ENCODE measurements at regions not wholly inside any gene's neighbourhood (a gene's known extent, or its start where the extent isn't known, plus 50 kb on each side); places are given as distances from the start of the nearest gene placed in this dataset.

DNA sequence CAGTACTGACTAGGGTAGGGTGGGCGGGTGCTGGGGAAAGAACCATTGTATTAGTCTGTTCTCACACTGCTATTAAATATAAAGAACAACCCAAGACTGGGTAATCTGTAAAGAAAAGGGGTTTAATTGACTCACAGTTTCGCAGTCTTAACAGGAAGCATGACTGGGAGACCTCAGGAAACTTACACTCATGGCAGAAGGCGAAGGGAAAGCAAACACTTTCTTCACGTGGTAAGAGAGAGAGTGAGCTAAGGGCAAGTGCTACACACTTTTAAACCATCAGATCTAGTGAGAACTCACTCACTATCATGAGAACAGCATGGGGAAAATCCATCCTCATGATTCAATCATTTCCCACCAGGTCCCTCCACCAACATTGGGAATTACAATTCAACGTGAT is 98.0 kb downstream of the OXSM start:
- Histone ChIP-seq H3K4me1 (ENCODE audit: insufficient read depth, low read length) (peaks cover 11% of the 10 kb centered on the region), H3K27ac (ENCODE audit: low read length) (no peak overlapping the region), H3K27me3 (ENCODE audit: low read length) (no peaks in the 10 kb centered on the region), H3K9me2 (replicated peaks; ENCODE audit: low read length) (no peaks in the 10 kb centered on the region), H3F3A (ENCODE audit: low read length, unreplicated experiment) (no peaks in the 10 kb centered on the region), H3K4me2 (ENCODE audit: low read length) (no peak overlapping the region), H2AFZ (ENCODE audit: low read length) (no peak overlapping the region), H3K9ac (ENCODE audit: low read length) (no peak overlapping the region), H3K36me3 (ENCODE audit: low read depth, low read length) (no peaks in the 10 kb centered on the region), H3K4me3 (ENCODE audit: low read length) (no peak overlapping the region), H4K20me1 (ENCODE audit: low read length) (no peaks in the 10 kb centered on the region), H3K79me2 (ENCODE audit: low read length) (no peaks in the 10 kb centered on the region), H3K9me3 (ENCODE audit: low read length) (no peaks in the 10 kb centered on the region)
- DNase-seq (no peak), ATAC-seq (no peak)
- intact Hi-C loops (cut with micrococcal nuclease), result loop anchor here (5.0 kb wide), 1 partner anchor 36 kb away; no protein-coding TSS in a partner anchor
- TF ChIP-seq EZH2 (IDR thresholded peaks at IDR 0.05; ENCODE audit: low read length, unreplicated experiment) (no peak), EZH2phosphoT487 (IDR thresholded peaks at IDR 0.05; ENCODE audit: borderline replicate concordance, low read length) (no peak)
- TF ChIP-seq, protein P1, sequence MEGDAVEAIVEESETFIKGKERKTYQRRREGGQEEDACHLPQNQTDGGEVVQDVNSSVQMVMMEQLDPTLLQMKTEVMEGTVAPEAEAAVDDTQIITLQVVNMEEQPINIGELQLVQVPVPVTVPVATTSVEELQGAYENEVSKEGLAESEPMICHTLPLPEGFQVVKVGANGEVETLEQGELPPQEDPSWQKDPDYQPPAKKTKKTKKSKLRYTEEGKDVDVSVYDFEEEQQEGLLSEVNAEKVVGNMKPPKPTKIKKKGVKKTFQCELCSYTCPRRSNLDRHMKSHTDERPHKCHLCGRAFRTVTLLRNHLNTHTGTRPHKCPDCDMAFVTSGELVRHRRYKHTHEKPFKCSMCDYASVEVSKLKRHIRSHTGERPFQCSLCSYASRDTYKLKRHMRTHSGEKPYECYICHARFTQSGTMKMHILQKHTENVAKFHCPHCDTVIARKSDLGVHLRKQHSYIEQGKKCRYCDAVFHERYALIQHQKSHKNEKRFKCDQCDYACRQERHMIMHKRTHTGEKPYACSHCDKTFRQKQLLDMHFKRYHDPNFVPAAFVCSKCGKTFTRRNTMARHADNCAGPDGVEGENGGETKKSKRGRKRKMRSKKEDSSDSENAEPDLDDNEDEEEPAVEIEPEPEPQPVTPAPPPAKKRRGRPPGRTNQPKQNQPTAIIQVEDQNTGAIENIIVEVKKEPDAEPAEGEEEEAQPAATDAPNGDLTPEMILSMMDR (conservative IDR thresholded peaks at IDR 0.05; ENCODE audit: low read depth, low read length), result no peak
- ChIA-PET CTCF (no interaction called here), POLR2A (ENCODE audit: unreplicated experiment) (no interaction called here)
- no TSS peak for BruUV-seq (replicated peaks)

GRCh38 chr3:25888892-25889524 is 99.1 kb downstream of the OXSM start:
- Histone ChIP-seq H3K4me2 (ENCODE audit: low read length) (peak overlapping the region; percentile 41), H3K9me2 (replicated peaks; ENCODE audit: low read length) (no peaks in the 10 kb centered on the region; the same call in 1 of the 2 replicates), H3F3A (ENCODE audit: low read length, unreplicated experiment) (no peaks in the 10 kb centered on the region), H3K36me3 (ENCODE audit: low read depth, low read length) (no peaks in the 10 kb centered on the region), H3K79me2 (ENCODE audit: low read length) (no peaks in the 10 kb centered on the region), H4K20me1 (ENCODE audit: low read length) (no peaks in the 10 kb centered on the region), H3K27ac (ENCODE audit: low read length) (no peak overlapping the region), H3K9me3 (ENCODE audit: low read length) (no peaks in the 10 kb centered on the region), H2AFZ (ENCODE audit: low read length) (0 out of 2 replicates have a peak overlapping the region, but pooled peaks have one; percentile 0), H3K4me1 (ENCODE audit: insufficient read depth, low read length) (peaks cover 11% of the 10 kb centered on the region), H3K4me3 (ENCODE audit: low read length) (peak overlapping the region; percentile 4; the same call in 1 of the 2 replicates), H3K9ac (ENCODE audit: low read length) (no peak overlapping the region), H3K27me3 (ENCODE audit: low read length) (no peaks in the 10 kb centered on the region)
- POLR2A ChIA-PET (ENCODE audit: unreplicated experiment), result no interaction called here
- ATAC-seq (peak; percentile 36; the same call in 1 of the 2 replicates), DNase-seq (no peak)
- CTCF ChIA-PET, result no interaction called here
- BruUV-seq (replicated peaks), result no TSS peak
- intact Hi-C loops (cut with micrococcal nuclease), result loop anchor here (5.0 kb wide), 1 partner anchor 37 kb away; no protein-coding TSS in a partner anchor
- TF ChIP-seq, protein P1 (conservative IDR thresholded peaks at IDR 0.05; ENCODE audit: low read depth, low read length), result no peak
- TF ChIP-seq EZH2 (IDR thresholded peaks at IDR 0.05; ENCODE audit: low read length, unreplicated experiment) (no peak), EZH2phosphoT487 (IDR thresholded peaks at IDR 0.05; ENCODE audit: borderline replicate concordance, low read length) (no peak)

GRCh38 chr3:25889525-25889917 is 99.6 kb downstream of the OXSM start:
- H3K9me3 ChIP-seq (ENCODE audit: low read length), result no peaks in the 10 kb centered on the region
- H3K4me2 ChIP-seq (ENCODE audit: low read length), result peak overlapping the region; percentile 41
- H3K27me3 ChIP-seq (ENCODE audit: low read length), result no peaks in the 10 kb centered on the region
- POLR2A ChIA-PET (ENCODE audit: unreplicated experiment), result interaction anchor here (0.6 kb wide), 1 partner anchor 28 kb away, joined by 10 read pairs; no protein-coding TSS in a partner anchor
- no peak overlapping the region for H3K9ac ChIP-seq (ENCODE audit: low read length)
- no peak overlapping the region for H3K27ac ChIP-seq (ENCODE audit: low read length)
- CTCF ChIA-PET, result no interaction called here
- intact Hi-C loops (cut with micrococcal nuclease), result loop anchor here (5.0 kb wide), 1 partner anchor 37 kb away; no protein-coding TSS in a partner anchor
- no peaks in the 10 kb centered on the region for H4K20me1 ChIP-seq (ENCODE audit: low read length)
- H3K79me2 ChIP-seq (ENCODE audit: low read length), result no peaks in the 10 kb centered on the region
- no peak for TF ChIP-seq EZH2 (IDR thresholded peaks at IDR 0.05; ENCODE audit: low read length, unreplicated experiment)
- TF ChIP-seq, protein P1 (conservative IDR thresholded peaks at IDR 0.05; ENCODE audit: low read depth, low read length), result no peak
- no peak for TF ChIP-seq EZH2phosphoT487 (IDR thresholded peaks at IDR 0.05; ENCODE audit: borderline replicate concordance, low read length)
- peaks cover 11% of the 10 kb centered on the region for H3K4me1 ChIP-seq (ENCODE audit: insufficient read depth, low read length)
- H3K9me2 ChIP-seq (replicated peaks; ENCODE audit: low read length), result no peaks in the 10 kb centered on the region; the same call in 1 of the 2 replicates
- H3F3A ChIP-seq (ENCODE audit: low read length, unreplicated experiment), result no peaks in the 10 kb centered on the region
- ATAC-seq (no peak), DNase-seq (no peak)
- H3K4me3 ChIP-seq (ENCODE audit: low read length), result peak overlapping the region; percentile 4; the same call in 1 of the 2 replicates
- H2AFZ ChIP-seq (ENCODE audit: low read length), result 0 out of 2 replicates have a peak overlapping the region, but pooled peaks have one; percentile 0
- no TSS peak for BruUV-seq (replicated peaks)
- H3K36me3 ChIP-seq (ENCODE audit: low read depth, low read length), result no peaks in the 10 kb centered on the region
